ENCODE measurements at regions not wholly inside any gene's neighbourhood (a gene's known extent, or its start where the extent isn't known, plus 50 kb on each side); places are given as distances from the start of the nearest gene placed in this dataset.

- ChIA-PET CTCF (no interaction called here), POLR2A (no interaction called here)
Measured at GRCh38 chr2:210912779-210913178, 356.4 kb downstream of the CPS1 start.

DNA sequence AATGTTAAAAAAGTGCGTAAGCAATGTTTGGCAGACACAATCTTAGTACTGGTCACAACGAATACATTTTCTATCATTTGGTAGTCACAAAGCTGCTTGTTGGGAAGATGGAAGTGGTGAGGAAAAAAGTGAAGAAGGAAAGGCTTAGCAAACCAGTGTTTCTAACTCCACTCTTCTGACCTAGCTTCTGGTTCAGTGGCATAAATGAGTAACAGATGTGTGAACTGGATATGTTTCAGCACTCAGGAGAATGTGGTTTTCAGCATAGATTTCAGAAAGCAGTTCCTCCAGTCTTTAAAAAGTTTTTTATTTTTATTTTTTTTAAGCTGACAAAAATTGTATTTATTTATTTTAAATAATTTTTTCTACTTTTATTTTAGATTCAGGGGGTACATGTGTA is 357.1 kb downstream of the CPS1 start:
- H3K27me3 Mint-ChIP-seq: no peaks in the 10 kb centered on the region
- no peak for ATAC-seq (ENCODE audit: poor library complexity)
- Histone ChIP-seq H3K4me1 (ENCODE audit: insufficient read depth, low read length) (no peaks in the 10 kb centered on the region), H3K27ac (ENCODE audit: low read depth in 1 of 2, low read length in 2 of 2) (no peak overlapping the region), H3K4me3 (ENCODE audit: low read length) (no peak overlapping the region), H3K9me3 (ENCODE audit: control insufficient read depth in 1 of 2, insufficient read depth in 1 of 2, low read length in 2 of 2) (no peaks in the 10 kb centered on the region), H3K36me3 (ENCODE audit: insufficient read depth, low read length) (no peaks in the 10 kb centered on the region), H3K27me3 (ENCODE audit: control insufficient read depth in 1 of 2, insufficient read depth in 2 of 2, low read length in 2 of 2) (no peaks in the 10 kb centered on the region)
- ChIA-PET POLR2A (no interaction called here), CTCF (no interaction called here)
- DNase-seq: no peak
- no peaks in the 10 kb centered on the region for H3K36me3 Mint-ChIP-seq (ENCODE audit: low read depth)
- intact Hi-C loops (cut with DNase I, micrococcal nuclease): no loop called here
- no peak for TF ChIP-seq CTCF (IDR thresholded peaks at IDR 0.05)
- no peak overlapping the region for H3K4me3 Mint-ChIP-seq
- H3K27ac Mint-ChIP-seq: no peak overlapping the region
- peaks cover 5% of the 10 kb centered on the region for H3K9me3 Mint-ChIP-seq
- H3K4me1 Mint-ChIP-seq (ENCODE audit: low read depth): no peaks in the 10 kb centered on the region

More at GRCh38 chr2:210912779-210913178, 356.4 kb downstream of the CPS1 start:
- intact Hi-C loops (cut with DNase I, micrococcal nuclease): no loop called here
- Mint-ChIP-seq H3K27ac (no peak overlapping the region), H3K27me3 (no peaks in the 10 kb centered on the region), H3K36me3 (ENCODE audit: low read depth) (no peaks in the 10 kb centered on the region), H3K9me3 (peaks cover 6% of the 10 kb centered on the region), H3K4me1 (ENCODE audit: low read depth) (no peaks in the 10 kb centered on the region), H3K4me3 (no peak overlapping the region)
- H3K4me3 ChIP-seq (ENCODE audit: low read length): no peak overlapping the region
- H3K27ac ChIP-seq (ENCODE audit: low read depth in 1 of 2, low read length in 2 of 2): no peak overlapping the region
- no peaks in the 10 kb centered on the region for H3K9me3 ChIP-seq (ENCODE audit: control insufficient read depth in 1 of 2, insufficient read depth in 1 of 2, low read length in 2 of 2)
- TF ChIP-seq CTCF (IDR thresholded peaks at IDR 0.05): no peak
- H3K4me1 ChIP-seq (ENCODE audit: insufficient read depth, low read length): no peaks in the 10 kb centered on the region
- H3K27me3 ChIP-seq (ENCODE audit: control insufficient read depth in 1 of 2, insufficient read depth in 2 of 2, low read length in 2 of 2): no peaks in the 10 kb centered on the region
- no peaks in the 10 kb centered on the region for H3K36me3 ChIP-seq (ENCODE audit: insufficient read depth, low read length)
- DNase-seq (no peak), ATAC-seq (ENCODE audit: poor library complexity) (no peak)

DNA sequence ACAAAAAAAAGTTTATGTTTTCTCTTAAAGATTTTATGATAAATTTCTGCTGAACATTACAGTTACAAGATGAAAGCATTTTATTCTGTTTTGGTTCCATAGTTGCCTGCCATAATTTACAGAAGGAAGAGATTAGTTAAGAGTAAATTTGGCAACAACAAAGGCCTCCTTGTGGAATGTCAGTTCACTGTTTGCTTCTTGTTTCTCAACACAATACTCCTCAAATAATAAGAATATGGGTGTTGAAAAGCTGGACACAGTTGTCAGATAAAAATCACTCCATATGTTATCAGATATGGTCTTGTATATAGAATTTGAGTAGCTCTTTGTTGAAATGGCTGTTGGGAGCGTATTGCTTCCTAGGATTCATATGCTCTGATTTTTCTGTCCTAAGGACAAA is 359.5 kb downstream of the CPS1 start:
- TF ChIP-seq CTCF (IDR thresholded peaks at IDR 0.05): no peak
- intact Hi-C loops (cut with DNase I, micrococcal nuclease): no loop called here
- H3K4me1 Mint-ChIP-seq (ENCODE audit: low read depth): no peaks in the 10 kb centered on the region

More for the DNA sequence above, 359.5 kb downstream of the CPS1 start:
- no peak overlapping the region for H3K4me3 ChIP-seq (ENCODE audit: low read length)
- no peak overlapping the region for H3K27ac ChIP-seq (ENCODE audit: low read depth in 1 of 2, low read length in 2 of 2)
- no peak for DNase-seq
- H3K27me3 ChIP-seq (ENCODE audit: control insufficient read depth in 1 of 2, insufficient read depth in 2 of 2, low read length in 2 of 2): no peaks in the 10 kb centered on the region
- no peaks in the 10 kb centered on the region for H3K27me3 Mint-ChIP-seq
- no peaks in the 10 kb centered on the region for H3K36me3 ChIP-seq (ENCODE audit: insufficient read depth, low read length)
- CTCF ChIA-PET: no interaction called here
- POLR2A ChIA-PET: no interaction called here
- no peak overlapping the region for H3K27ac Mint-ChIP-seq
- no peaks in the 10 kb centered on the region for H3K4me1 ChIP-seq (ENCODE audit: insufficient read depth, low read length)
- no peaks in the 10 kb centered on the region for H3K9me3 ChIP-seq (ENCODE audit: control insufficient read depth in 1 of 2, insufficient read depth in 1 of 2, low read length in 2 of 2)
- H3K9me3 Mint-ChIP-seq: peaks cover 5% of the 10 kb centered on the region
- no peak for ATAC-seq (ENCODE audit: poor library complexity)
- no peak overlapping the region for H3K4me3 Mint-ChIP-seq
- no peaks in the 10 kb centered on the region for H3K36me3 Mint-ChIP-seq (ENCODE audit: low read depth)

Data from CD4-positive, alpha-beta T cell (primary cell).